ENCODE measurements at regions not wholly inside any gene's neighbourhood (a gene's known extent, or its start where the extent isn't known, plus 50 kb on each side); places are given as distances from the start of the nearest gene placed in this dataset.

DNA sequence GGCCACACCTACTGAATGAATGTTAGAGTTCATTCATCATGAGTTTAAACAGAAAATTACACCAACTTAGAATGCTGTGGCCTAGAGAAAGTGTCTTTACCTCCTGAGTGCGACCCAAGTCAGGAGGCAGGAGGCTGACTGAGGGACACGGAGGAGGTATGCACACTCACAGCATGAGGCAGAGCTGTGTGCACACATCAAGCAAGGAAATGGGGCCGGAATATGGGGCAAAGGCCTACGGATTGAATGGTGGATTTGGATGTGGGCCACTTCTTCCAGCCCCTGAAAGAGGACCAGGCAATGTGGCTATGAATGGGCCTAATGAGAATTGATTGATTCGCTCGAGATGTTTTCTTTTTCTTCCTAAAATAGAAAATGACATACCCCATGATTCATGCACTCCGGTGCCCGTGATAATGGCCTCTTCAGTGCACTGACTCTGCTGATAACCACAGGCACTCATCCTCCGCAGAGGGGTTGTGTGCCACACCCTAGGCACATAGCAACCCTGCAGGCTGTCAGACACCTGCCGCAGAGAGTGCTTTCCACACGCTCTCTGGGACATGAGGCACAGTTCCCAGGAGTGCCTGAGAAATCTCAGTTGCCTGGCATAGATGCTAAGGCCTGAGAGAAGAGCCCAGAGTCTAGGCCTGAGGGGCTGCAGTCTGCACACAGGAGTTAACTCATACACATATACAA, 155.5 kb downstream of the GLUL start (continued):
- TF ChIP-seq ARID4B (CRISPR knock-in tag; IDR thresholded peaks at IDR 0.05) = no peak
- no peak for TF ChIP-seq ELF4 (CRISPR knock-in tag; IDR thresholded peaks at IDR 0.05)
- TF ChIP-seq NCOA2 (IDR thresholded peaks at IDR 0.05; ENCODE audit: partially characterized antibody in 2 of 2) = peak in 1 of 2 experiments; percentile 27
- no peak for TF ChIP-seq NR2F6 (CRISPR knock-in tag; IDR thresholded peaks at IDR 0.05)
- TF ChIP-seq, protein P1, sequence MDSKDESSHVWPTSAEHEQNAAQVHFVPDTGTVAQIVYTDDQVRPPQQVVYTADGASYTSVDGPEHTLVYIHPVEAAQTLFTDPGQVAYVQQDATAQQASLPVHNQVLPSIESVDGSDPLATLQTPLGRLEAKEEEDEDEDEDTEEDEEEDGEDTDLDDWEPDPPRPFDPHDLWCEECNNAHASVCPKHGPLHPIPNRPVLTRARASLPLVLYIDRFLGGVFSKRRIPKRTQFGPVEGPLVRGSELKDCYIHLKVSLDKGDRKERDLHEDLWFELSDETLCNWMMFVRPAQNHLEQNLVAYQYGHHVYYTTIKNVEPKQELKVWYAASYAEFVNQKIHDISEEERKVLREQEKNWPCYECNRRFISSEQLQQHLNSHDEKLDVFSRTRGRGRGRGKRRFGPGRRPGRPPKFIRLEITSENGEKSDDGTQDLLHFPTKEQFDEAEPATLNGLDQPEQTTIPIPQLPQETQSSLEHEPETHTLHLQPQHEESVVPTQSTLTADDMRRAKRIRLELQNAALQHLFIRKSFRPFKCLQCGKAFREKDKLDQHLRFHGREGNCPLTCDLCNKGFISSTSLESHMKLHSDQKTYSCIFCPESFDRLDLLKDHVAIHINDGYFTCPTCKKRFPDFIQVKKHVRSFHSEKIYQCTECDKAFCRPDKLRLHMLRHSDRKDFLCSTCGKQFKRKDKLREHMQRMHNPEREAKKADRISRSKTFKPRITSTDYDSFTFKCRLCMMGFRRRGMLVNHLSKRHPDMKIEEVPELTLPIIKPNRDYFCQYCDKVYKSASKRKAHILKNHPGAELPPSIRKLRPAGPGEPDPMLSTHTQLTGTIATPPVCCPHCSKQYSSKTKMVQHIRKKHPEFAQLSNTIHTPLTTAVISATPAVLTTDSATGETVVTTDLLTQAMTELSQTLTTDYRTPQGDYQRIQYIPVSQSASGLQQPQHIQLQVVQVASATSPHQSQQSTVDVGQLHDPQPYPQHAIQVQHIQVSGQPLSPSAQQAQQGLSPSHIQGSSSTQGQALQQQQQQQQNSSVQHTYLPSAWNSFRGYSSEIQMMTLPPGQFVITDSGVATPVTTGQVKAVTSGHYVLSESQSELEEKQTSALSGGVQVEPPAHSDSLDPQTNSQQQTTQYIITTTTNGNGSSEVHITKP (IDR thresholded peaks at IDR 0.05; ENCODE audit: partially characterized antibody) = peak; percentile 26
- no peak for TF ChIP-seq ZNF445 (CRISPR knock-in tag; IDR thresholded peaks at IDR 0.05; ENCODE audit: low read depth)
- TF ChIP-seq ZBTB43 (CRISPR knock-in tag; IDR thresholded peaks at IDR 0.05) = peak; percentile 34; the same call in 1 of the 2 replicates
- TF ChIP-seq ZNF175 (CRISPR knock-in tag; IDR thresholded peaks at IDR 0.05; ENCODE audit: low read depth) = no peak
- no peak for TF ChIP-seq SRSF9 (IDR thresholded peaks at IDR 0.05; ENCODE audit: borderline replicate concordance, low read depth, low read length)
- no peak for TF ChIP-seq ZBTB8A (IDR thresholded peaks at IDR 0.05; ENCODE audit: partially characterized antibody)
- TF ChIP-seq MIER1 (IDR thresholded peaks at IDR 0.05; ENCODE audit: low read depth) = no peak
- TF ChIP-seq ZNF239 (CRISPR knock-in tag; IDR thresholded peaks at IDR 0.05) = no peak
- no peak for TF ChIP-seq PCBP1 (IDR thresholded peaks at IDR 0.05; ENCODE audit: low read depth, low read length, poor library complexity, severe bottlenecking)
- TF ChIP-seq NR2C2 (CRISPR knock-in tag; IDR thresholded peaks at IDR 0.05) = no peak
- TF ChIP-seq NR2C2 (tag; IDR thresholded peaks at IDR 0.05) = peak; percentile 22; the same call in 1 of the 2 replicates
- no peak for TF ChIP-seq SIN3A (IDR thresholded peaks at IDR 0.05; ENCODE audit: borderline replicate concordance in 2 of 2, control insufficient read depth in 1 of 2, low read depth in 2 of 2, low read length in 2 of 2)

Measured in K562 (cell line).